ENCODE measurements at regions not wholly inside any gene's neighbourhood (a gene's known extent, or its start where the extent isn't known, plus 50 kb on each side); places are given as distances from the start of the nearest gene placed in this dataset.

GRCh38 chr7:93756890-93757289 is 133.7 kb downstream of the TFPI2 start:
- no peak for FAIRE-seq
- TF ChIP-seq TAF1 (IDR thresholded peaks at IDR 0.05; ENCODE audit: low read depth, low read length) (no peak), POLR2AphosphoS5 (IDR thresholded peaks at IDR 0.05; ENCODE audit: low read depth, low read length) (no peak), SPI1 (IDR thresholded peaks at IDR 0.05; ENCODE audit: low read depth, low read length) (no peak), POLR2A (IDR thresholded peaks at IDR 0.05; ENCODE audit: low read depth, low read length) (no peak), POU2F2 (IDR thresholded peaks at IDR 0.05; ENCODE audit: low read depth, low read length) (no peak), PAX5 (IDR thresholded peaks at IDR 0.05; ENCODE audit: insufficient read depth, low read length, severe bottlenecking) (no peak)

GRCh38 chr7:93751421-93751820 is 139.1 kb downstream of the TFPI2 start:
- DNase-seq (ENCODE audit: insufficient read length, low spot score) (no peak), FAIRE-seq (no peak)
- TF ChIP-seq TAF1 (IDR thresholded peaks at IDR 0.05; ENCODE audit: low read depth, low read length) (no peak), POLR2A (IDR thresholded peaks at IDR 0.05; ENCODE audit: low read depth, low read length) (no peak), POU2F2 (IDR thresholded peaks at IDR 0.05; ENCODE audit: low read depth, low read length) (no peak), PAX5 (IDR thresholded peaks at IDR 0.05; ENCODE audit: insufficient read depth, low read length, severe bottlenecking) (no peak), POLR2AphosphoS5 (IDR thresholded peaks at IDR 0.05; ENCODE audit: low read depth, low read length) (no peak), SPI1 (IDR thresholded peaks at IDR 0.05; ENCODE audit: low read depth, low read length) (no peak)

More at GRCh38 chr7:93756890-93757289, 133.7 kb downstream of the TFPI2 start:
- no peak for DNase-seq (ENCODE audit: insufficient read length, low spot score)

GRCh38 chr7:93750986-93751385 is 139.6 kb downstream of the TFPI2 start:
- TF ChIP-seq POU2F2 (IDR thresholded peaks at IDR 0.05; ENCODE audit: low read depth, low read length) (no peak), PAX5 (IDR thresholded peaks at IDR 0.05; ENCODE audit: insufficient read depth, low read length, severe bottlenecking) (no peak), SPI1 (IDR thresholded peaks at IDR 0.05; ENCODE audit: low read depth, low read length) (no peak), POLR2AphosphoS5 (IDR thresholded peaks at IDR 0.05; ENCODE audit: low read depth, low read length) (no peak), TAF1 (IDR thresholded peaks at IDR 0.05; ENCODE audit: low read depth, low read length) (no peak), POLR2A (IDR thresholded peaks at IDR 0.05; ENCODE audit: low read depth, low read length) (no peak)
- no peak for DNase-seq (ENCODE audit: insufficient read length, low spot score)
- no peak for FAIRE-seq

GRCh38 chr7:93747019-93747418 is 143.5 kb downstream of the TFPI2 start:
- DNase-seq (ENCODE audit: insufficient read length, low spot score): no peak

GRCh38 chr7:93739424-93739823 is 151.1 kb downstream of the TFPI2 start:
- FAIRE-seq: no peak
- no peak for DNase-seq (ENCODE audit: insufficient read length, low spot score)
- no peak for TF ChIP-seq POU2F2 (IDR thresholded peaks at IDR 0.05; ENCODE audit: low read depth, low read length)
- no peak for TF ChIP-seq POLR2AphosphoS5 (IDR thresholded peaks at IDR 0.05; ENCODE audit: low read depth, low read length)
- no peak for TF ChIP-seq SPI1 (IDR thresholded peaks at IDR 0.05; ENCODE audit: low read depth, low read length)

More at GRCh38 chr7:93747019-93747418, 143.5 kb downstream of the TFPI2 start:
- no peak for FAIRE-seq
- TF ChIP-seq SPI1 (IDR thresholded peaks at IDR 0.05; ENCODE audit: low read depth, low read length) (no peak), POU2F2 (IDR thresholded peaks at IDR 0.05; ENCODE audit: low read depth, low read length) (no peak), TAF1 (IDR thresholded peaks at IDR 0.05; ENCODE audit: low read depth, low read length) (no peak), PAX5 (IDR thresholded peaks at IDR 0.05; ENCODE audit: insufficient read depth, low read length, severe bottlenecking) (no peak), POLR2AphosphoS5 (IDR thresholded peaks at IDR 0.05; ENCODE audit: low read depth, low read length) (no peak), POLR2A (IDR thresholded peaks at IDR 0.05; ENCODE audit: low read depth, low read length) (no peak)

- TF ChIP-seq POLR2AphosphoS5 (IDR thresholded peaks at IDR 0.05; ENCODE audit: low read depth, low read length) (no peak), PAX5 (IDR thresholded peaks at IDR 0.05; ENCODE audit: insufficient read depth, low read length, severe bottlenecking) (no peak), POLR2A (IDR thresholded peaks at IDR 0.05; ENCODE audit: low read depth, low read length) (no peak), TAF1 (IDR thresholded peaks at IDR 0.05; ENCODE audit: low read depth, low read length) (no peak), SPI1 (IDR thresholded peaks at IDR 0.05; ENCODE audit: low read depth, low read length) (no peak), POU2F2 (IDR thresholded peaks at IDR 0.05; ENCODE audit: low read depth, low read length) (no peak)
- no peak for DNase-seq (ENCODE audit: insufficient read length, low spot score)
- FAIRE-seq: no peak
Observed at GRCh38 chr7:93737953-93738352, 152.6 kb downstream of the TFPI2 start.

GRCh38 chr7:93736668-93737369 is 153.7 kb downstream of the TFPI2 start:
- FAIRE-seq: no peak
- DNase-seq (ENCODE audit: insufficient read length, low spot score): no peak

GRCh38 chr7:93728292-93728691 is 153.8 kb upstream of the CALCR start:
- FAIRE-seq (no peak), DNase-seq (ENCODE audit: insufficient read length, low spot score) (no peak)
- no peak for TF ChIP-seq POU2F2 (IDR thresholded peaks at IDR 0.05; ENCODE audit: low read depth, low read length)
- TF ChIP-seq POLR2A (IDR thresholded peaks at IDR 0.05; ENCODE audit: low read depth, low read length): no peak
- no peak for TF ChIP-seq SPI1 (IDR thresholded peaks at IDR 0.05; ENCODE audit: low read depth, low read length)
- no peak for TF ChIP-seq POLR2AphosphoS5 (IDR thresholded peaks at IDR 0.05; ENCODE audit: low read depth, low read length)
- no peak for TF ChIP-seq PAX5 (IDR thresholded peaks at IDR 0.05; ENCODE audit: insufficient read depth, low read length, severe bottlenecking)
- no peak for TF ChIP-seq TAF1 (IDR thresholded peaks at IDR 0.05; ENCODE audit: low read depth, low read length)

More at GRCh38 chr7:93736668-93737369, 153.7 kb downstream of the TFPI2 start:
- no peak for TF ChIP-seq PAX5 (IDR thresholded peaks at IDR 0.05; ENCODE audit: insufficient read depth, low read length, severe bottlenecking)
- TF ChIP-seq POLR2A (IDR thresholded peaks at IDR 0.05; ENCODE audit: low read depth, low read length): no peak
- no peak for TF ChIP-seq TAF1 (IDR thresholded peaks at IDR 0.05; ENCODE audit: low read depth, low read length)
- TF ChIP-seq POLR2AphosphoS5 (IDR thresholded peaks at IDR 0.05; ENCODE audit: low read depth, low read length): no peak
- TF ChIP-seq SPI1 (IDR thresholded peaks at IDR 0.05; ENCODE audit: low read depth, low read length): no peak
- no peak for TF ChIP-seq POU2F2 (IDR thresholded peaks at IDR 0.05; ENCODE audit: low read depth, low read length)

GRCh38 chr7:93725954-93726353 is 151.4 kb upstream of the CALCR start:
- TF ChIP-seq POU2F2 (IDR thresholded peaks at IDR 0.05; ENCODE audit: low read depth, low read length): no peak
- TF ChIP-seq TAF1 (IDR thresholded peaks at IDR 0.05; ENCODE audit: low read depth, low read length): no peak
- DNase-seq (ENCODE audit: insufficient read length, low spot score) (no peak), FAIRE-seq (no peak)

Data from GM12891 (cell line).